ENCODE measurements at regions not wholly inside any gene's neighbourhood (a gene's known extent, or its start where the extent isn't known, plus 50 kb on each side); places are given as distances from the start of the nearest gene placed in this dataset.

GRCh38 chr6:126100386-126100785 lies 114.0 kb downstream of the TRMT11 start:
- TF ChIP-seq CTCF (IDR thresholded peaks at IDR 0.05; ENCODE audit: low read length) (no peak), EZH2 (IDR thresholded peaks at IDR 0.05; ENCODE audit: borderline replicate concordance, low read length) (no peak)

All from OCI-LY1 (cell line).